Nephron progenitor cell (in vitro differentiated cells): ENCODE measurements at regions not wholly inside any gene's neighbourhood (a gene's known extent, or its start where the extent isn't known, plus 50 kb on each side); places are given as distances from the start of the nearest gene placed in this dataset.

ENCODE experiments used
- DNase-seq: peaks from one replicate; pipeline ENCODE4 v3.0.0; 2021
- H3K27ac Mint-ChIP-seq: 2 replicates; pipeline ENCODE4 v1.8.0; 2021; ENCODE audit warnings: mild to moderate bottlenecking, moderate library complexity, mixed read lengths
- H3K27me3 Mint-ChIP-seq: 2 replicates; pipeline ENCODE4 v1.8.0; 2021; ENCODE audit warnings: mild to moderate bottlenecking, low read depth, mixed read lengths; ENCODE audit not compliant: poor library complexity
- H3K36me3 Mint-ChIP-seq: 2 replicates; pipeline ENCODE4 v1.8.0; 2021; ENCODE audit warnings: low read depth, mixed read lengths
- H3K4me1 Mint-ChIP-seq: 2 replicates; pipeline ENCODE4 v1.8.0; 2021; ENCODE audit warnings: mixed read lengths
- H3K4me3 Mint-ChIP-seq: 2 replicates; pipeline ENCODE4 v1.8.0; 2021; ENCODE audit warnings: mild to moderate bottlenecking, moderate library complexity, mixed read lengths
- H3K9me3 Mint-ChIP-seq: 2 replicates; pipeline ENCODE4 v1.8.0; 2021; ENCODE audit warnings: mild to moderate bottlenecking, moderate library complexity, mixed read lengths
- CTCF ChIP-seq: fragments of 200-600 bp; sonication (generic); IDR thresholded peaks from 2 replicates; pipeline ENCODE4 v1.5.0; 2021; ENCODE audit warnings: antibody characterized with exemption

- H3K27me3 Mint-ChIP-seq = peaks cover 25% of the 10 kb centered on the region
- peaks cover 7% of the 10 kb centered on the region for H3K4me1 Mint-ChIP-seq
- no peaks in the 10 kb centered on the region for H3K36me3 Mint-ChIP-seq
- H3K9me3 Mint-ChIP-seq = no peaks in the 10 kb centered on the region
- H3K4me3 Mint-ChIP-seq = no peak overlapping the region
- H3K27ac Mint-ChIP-seq = no peak overlapping the region
- no peak for TF ChIP-seq CTCF
- DNase-seq = no peak
Observed at GRCh38 chr5:160919626-160920025, 67.6 kb upstream of the ATP10B start.

- no peak for DNase-seq
- Mint-ChIP-seq H3K4me1 (no peaks in the 10 kb centered on the region), H3K36me3 (no peaks in the 10 kb centered on the region), H3K9me3 (no peaks in the 10 kb centered on the region), H3K4me3 (no peak overlapping the region), H3K27ac (no peak overlapping the region), H3K27me3 (peaks cover 28% of the 10 kb centered on the region)
- TF ChIP-seq CTCF = no peak
Observed at GRCh38 chr5:160918386-160918785, 66.4 kb upstream of the ATP10B start.

- Mint-ChIP-seq H3K36me3 (no peaks in the 10 kb centered on the region), H3K4me1 (peaks cover 7% of the 10 kb centered on the region), H3K4me3 (no peak overlapping the region), H3K9me3 (no peaks in the 10 kb centered on the region), H3K27me3 (peaks cover 24% of the 10 kb centered on the region), H3K27ac (no peak overlapping the region)
- no peak for TF ChIP-seq CTCF
- no peak for DNase-seq
Observed at GRCh38 chr5:160906090-160906489, 54.1 kb upstream of the ATP10B start.

- Mint-ChIP-seq H3K4me3 (no peak overlapping the region), H3K27ac (no peak overlapping the region)
Observed at GRCh38 chr5:160905285-160905684, 53.3 kb upstream of the ATP10B start.

GRCh38 chr5:160904591-160904990 is 52.6 kb upstream of the ATP10B start:
- no peak for DNase-seq
- H3K9me3 Mint-ChIP-seq = no peaks in the 10 kb centered on the region
- H3K4me1 Mint-ChIP-seq = peaks cover 2% of the 10 kb centered on the region
- peaks cover 24% of the 10 kb centered on the region for H3K27me3 Mint-ChIP-seq
- no peaks in the 10 kb centered on the region for H3K36me3 Mint-ChIP-seq
- no peak overlapping the region for H3K27ac Mint-ChIP-seq
- no peak overlapping the region for H3K4me3 Mint-ChIP-seq
- no peak for TF ChIP-seq CTCF

More at GRCh38 chr5:160905285-160905684, 53.3 kb upstream of the ATP10B start:
- TF ChIP-seq CTCF = no peak
- Mint-ChIP-seq H3K27me3 (peaks cover 24% of the 10 kb centered on the region), H3K9me3 (no peaks in the 10 kb centered on the region), H3K4me1 (peaks cover 7% of the 10 kb centered on the region), H3K36me3 (no peaks in the 10 kb centered on the region)
- no peak for DNase-seq

GRCh38 chr5:160903551-160903950 is 51.5 kb upstream of the ATP10B start:
- TF ChIP-seq CTCF = no peak
- H3K4me3 Mint-ChIP-seq = no peak overlapping the region
- H3K4me1 Mint-ChIP-seq = no peaks in the 10 kb centered on the region
- no peaks in the 10 kb centered on the region for H3K36me3 Mint-ChIP-seq
- no peak for DNase-seq
- H3K27me3 Mint-ChIP-seq = peaks cover 24% of the 10 kb centered on the region
- no peaks in the 10 kb centered on the region for H3K9me3 Mint-ChIP-seq
- H3K27ac Mint-ChIP-seq = no peak overlapping the region
